ENCODE measurements at regions not wholly inside any gene's neighbourhood (a gene's known extent, or its start where the extent isn't known, plus 50 kb on each side); places are given as distances from the start of the nearest gene placed in this dataset.

DNA sequence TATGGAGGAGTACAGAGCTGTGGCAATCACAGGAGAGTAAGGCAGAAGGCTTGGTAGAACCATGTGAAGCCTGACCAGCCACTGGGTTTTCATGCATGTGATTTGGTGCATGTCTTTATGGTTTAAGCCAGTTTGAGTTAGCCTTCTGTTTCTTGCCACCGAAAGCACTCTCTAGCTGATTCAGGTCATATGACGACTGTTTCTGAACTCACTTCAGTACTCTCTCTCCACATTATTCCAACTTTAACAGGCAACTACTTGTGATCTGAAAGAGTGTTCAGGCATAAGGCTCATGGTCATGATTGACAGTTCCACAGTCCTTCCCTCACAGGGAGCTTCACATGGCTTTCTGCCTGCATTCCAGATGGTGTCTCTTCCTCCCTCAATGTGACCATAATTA is 63.3 kb upstream of the TAB2 start:
- TF ChIP-seq, protein P1, sequence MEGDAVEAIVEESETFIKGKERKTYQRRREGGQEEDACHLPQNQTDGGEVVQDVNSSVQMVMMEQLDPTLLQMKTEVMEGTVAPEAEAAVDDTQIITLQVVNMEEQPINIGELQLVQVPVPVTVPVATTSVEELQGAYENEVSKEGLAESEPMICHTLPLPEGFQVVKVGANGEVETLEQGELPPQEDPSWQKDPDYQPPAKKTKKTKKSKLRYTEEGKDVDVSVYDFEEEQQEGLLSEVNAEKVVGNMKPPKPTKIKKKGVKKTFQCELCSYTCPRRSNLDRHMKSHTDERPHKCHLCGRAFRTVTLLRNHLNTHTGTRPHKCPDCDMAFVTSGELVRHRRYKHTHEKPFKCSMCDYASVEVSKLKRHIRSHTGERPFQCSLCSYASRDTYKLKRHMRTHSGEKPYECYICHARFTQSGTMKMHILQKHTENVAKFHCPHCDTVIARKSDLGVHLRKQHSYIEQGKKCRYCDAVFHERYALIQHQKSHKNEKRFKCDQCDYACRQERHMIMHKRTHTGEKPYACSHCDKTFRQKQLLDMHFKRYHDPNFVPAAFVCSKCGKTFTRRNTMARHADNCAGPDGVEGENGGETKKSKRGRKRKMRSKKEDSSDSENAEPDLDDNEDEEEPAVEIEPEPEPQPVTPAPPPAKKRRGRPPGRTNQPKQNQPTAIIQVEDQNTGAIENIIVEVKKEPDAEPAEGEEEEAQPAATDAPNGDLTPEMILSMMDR (IDR thresholded peaks at IDR 0.05): no peak
- TF ChIP-seq POLR2A (IDR thresholded peaks at IDR 0.05): no peak
